ENCODE measurements at regions not wholly inside any gene's neighbourhood (a gene's known extent, or its start where the extent isn't known, plus 50 kb on each side); places are given as distances from the start of the nearest gene placed in this dataset.

DNA sequence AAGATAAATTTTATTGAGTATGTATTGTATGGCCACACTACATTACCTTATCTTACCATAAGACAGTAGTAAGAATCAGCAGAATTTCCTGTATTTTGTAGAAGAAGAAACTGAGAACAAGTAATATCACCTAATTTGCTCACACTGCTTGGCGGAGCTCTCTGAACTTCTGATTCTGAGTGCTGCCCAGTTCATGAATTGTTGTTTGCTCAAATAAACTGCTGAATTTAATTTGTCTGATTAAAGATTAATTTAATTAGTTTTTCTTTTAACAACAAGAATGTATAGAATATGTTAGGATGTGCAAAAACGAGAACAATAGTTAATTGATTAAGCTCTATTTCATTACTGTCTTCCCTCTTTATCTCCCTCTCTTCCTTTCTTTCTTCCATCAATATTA, 100.1 kb upstream of the ERBB4 start:
- no peak overlapping the region for H3K4me3 ChIP-seq (ENCODE audit: low read length)
- no peak overlapping the region for H2AFZ ChIP-seq (ENCODE audit: low read depth, low read length)
- H3K27me3 ChIP-seq (ENCODE audit: insufficient read depth, low read length): no peaks in the 10 kb centered on the region
- H3K36me3 ChIP-seq (ENCODE audit: insufficient read depth, low read length): no peaks in the 10 kb centered on the region
- H3K4me1 ChIP-seq (ENCODE audit: insufficient read depth, low read length): peaks cover 11% of the 10 kb centered on the region
- H3K9me3 ChIP-seq (ENCODE audit: low read length): no peaks in the 10 kb centered on the region

DNA sequence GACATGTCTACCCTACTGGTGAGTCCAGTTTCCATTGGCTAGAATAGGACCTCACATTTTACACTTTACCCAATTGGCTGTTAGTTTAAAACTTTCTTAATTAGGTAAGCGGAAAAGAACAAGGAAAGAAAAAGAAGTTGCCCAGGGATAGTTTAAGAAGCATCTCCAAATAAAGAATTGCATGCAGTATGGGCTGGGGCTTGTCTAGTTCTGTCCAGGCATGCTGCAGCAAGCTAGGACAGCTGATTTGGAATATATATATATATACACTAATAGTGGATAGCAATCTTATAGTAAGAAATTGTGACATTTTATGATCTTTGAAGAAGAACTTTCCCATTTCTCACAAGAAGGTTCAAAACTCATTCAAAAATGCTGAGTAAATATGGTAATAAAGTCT, 90.0 kb upstream of the ERBB4 start:
- no peaks in the 10 kb centered on the region for H3K4me1 ChIP-seq (ENCODE audit: insufficient read depth, low read length)
- no peaks in the 10 kb centered on the region for H3K9me3 ChIP-seq (ENCODE audit: low read length)
- no peak overlapping the region for H3K4me3 ChIP-seq (ENCODE audit: low read length)
- no peaks in the 10 kb centered on the region for H3K27me3 ChIP-seq (ENCODE audit: insufficient read depth, low read length)
- H2AFZ ChIP-seq (ENCODE audit: low read depth, low read length): no peak overlapping the region
- no peaks in the 10 kb centered on the region for H3K36me3 ChIP-seq (ENCODE audit: insufficient read depth, low read length)

DNA sequence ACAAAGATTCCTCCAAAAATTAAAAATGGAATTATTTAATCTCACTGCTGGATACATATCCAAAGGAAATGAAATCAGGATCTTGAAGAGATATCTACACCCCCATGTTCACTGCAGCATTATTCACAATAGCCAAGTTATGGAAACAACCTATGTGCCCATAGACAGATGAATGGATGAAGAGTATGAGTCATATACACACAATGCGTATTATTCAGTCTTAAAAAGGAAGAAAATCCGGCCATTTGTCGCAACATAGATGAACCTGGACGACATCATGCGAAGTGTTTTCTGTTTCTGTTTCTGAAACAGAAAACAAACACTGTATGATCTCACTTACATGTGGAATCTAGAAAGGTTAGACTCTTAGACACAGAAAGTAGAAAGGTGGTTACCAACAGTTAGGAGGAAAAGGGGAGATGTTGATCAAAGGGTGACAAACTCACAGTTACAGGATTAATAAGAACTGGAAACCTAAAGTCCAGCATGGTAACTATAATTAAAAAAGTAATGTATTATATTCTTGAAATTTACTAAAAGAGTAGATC, 87.8 kb upstream of the ERBB4 start:
- Histone ChIP-seq H3K4me3 (ENCODE audit: low read length) (no peak overlapping the region), H2AFZ (ENCODE audit: low read depth, low read length) (no peak overlapping the region), H3K9me3 (ENCODE audit: low read length) (no peaks in the 10 kb centered on the region), H3K27me3 (ENCODE audit: insufficient read depth, low read length) (no peaks in the 10 kb centered on the region), H3K36me3 (ENCODE audit: insufficient read depth, low read length) (no peaks in the 10 kb centered on the region), H3K4me1 (ENCODE audit: insufficient read depth, low read length) (no peaks in the 10 kb centered on the region)

DNA sequence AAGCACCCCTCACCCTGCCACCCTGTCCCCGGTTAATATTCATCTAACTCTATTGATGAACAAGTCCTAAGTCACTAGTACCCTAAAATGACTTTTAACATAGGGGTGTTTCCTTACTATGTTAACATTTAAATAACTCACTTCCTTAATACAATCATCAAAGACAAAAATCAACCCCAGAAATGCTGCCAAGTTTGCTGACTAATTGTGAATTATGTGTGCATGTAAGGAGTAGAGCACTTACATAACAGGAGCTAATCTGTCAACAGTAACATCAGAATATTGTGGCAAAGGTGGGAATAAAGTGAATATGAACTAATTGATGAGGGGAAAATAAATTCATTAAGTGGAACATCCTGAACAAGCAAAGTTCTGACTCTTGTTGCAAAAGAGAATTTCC, 81.4 kb upstream of the ERBB4 start:
- Histone ChIP-seq H3K4me1 (ENCODE audit: insufficient read depth, low read length) (no peaks in the 10 kb centered on the region), H3K4me3 (ENCODE audit: low read length) (no peak overlapping the region), H3K36me3 (ENCODE audit: insufficient read depth, low read length) (no peaks in the 10 kb centered on the region), H3K9me3 (ENCODE audit: low read length) (no peaks in the 10 kb centered on the region), H2AFZ (ENCODE audit: low read depth, low read length) (no peak overlapping the region), H3K27me3 (ENCODE audit: insufficient read depth, low read length) (no peaks in the 10 kb centered on the region)

DNA sequence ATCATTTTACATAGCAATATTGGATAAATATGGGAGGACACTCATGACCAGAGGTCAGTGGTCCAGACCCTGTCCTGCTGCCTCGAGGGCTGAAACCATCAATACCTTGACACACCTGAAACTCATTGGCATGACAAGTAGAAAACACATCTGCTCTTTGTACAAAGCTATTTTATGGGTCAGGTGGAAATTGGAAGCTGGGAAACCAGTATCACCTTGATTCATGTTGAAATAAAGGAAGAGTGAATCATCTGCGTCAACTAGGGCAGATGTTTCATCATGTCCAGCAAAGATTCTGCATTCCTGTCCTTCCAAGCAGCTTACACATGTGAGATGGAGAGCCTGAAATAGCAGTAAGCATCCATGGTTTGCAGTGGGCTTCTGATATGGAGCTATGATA, 80.0 kb upstream of the ERBB4 start:
- no peaks in the 10 kb centered on the region for H3K27me3 ChIP-seq (ENCODE audit: insufficient read depth, low read length)
- no peaks in the 10 kb centered on the region for H3K4me1 ChIP-seq (ENCODE audit: insufficient read depth, low read length)
- no peak overlapping the region for H3K4me3 ChIP-seq (ENCODE audit: low read length)
- no peaks in the 10 kb centered on the region for H3K9me3 ChIP-seq (ENCODE audit: low read length)
- no peaks in the 10 kb centered on the region for H3K36me3 ChIP-seq (ENCODE audit: insufficient read depth, low read length)
- no peak overlapping the region for H2AFZ ChIP-seq (ENCODE audit: low read depth, low read length)

DNA sequence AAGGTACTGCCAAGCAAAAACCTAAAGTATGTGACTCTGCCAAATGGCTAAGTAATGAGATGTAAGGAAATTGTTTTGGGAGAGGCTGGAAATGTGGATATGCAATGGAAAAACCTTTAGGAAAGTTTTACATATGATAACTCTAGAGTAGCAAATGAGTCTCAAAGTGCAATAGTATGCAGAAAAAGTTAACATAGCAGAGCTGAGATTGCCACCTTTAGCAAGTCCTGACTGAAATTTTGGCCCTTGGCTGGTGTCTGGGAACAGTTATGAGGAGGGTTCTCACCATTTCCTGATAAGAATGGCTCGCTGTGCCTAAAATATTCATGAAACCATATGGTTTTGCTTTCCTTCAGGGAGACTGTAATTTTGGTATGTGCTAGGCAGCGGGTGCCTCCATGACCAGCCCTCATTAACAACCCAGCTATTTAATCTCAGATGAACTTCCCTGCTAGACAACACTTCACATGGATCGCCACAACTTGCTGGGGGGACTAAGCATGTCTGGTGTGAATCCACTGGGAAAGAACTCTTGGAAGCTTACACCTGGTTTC, 72.3 kb upstream of the ERBB4 start:
- H3K4me3 ChIP-seq (ENCODE audit: low read length): no peak overlapping the region
- no peaks in the 10 kb centered on the region for H3K27me3 ChIP-seq (ENCODE audit: insufficient read depth, low read length)
- no peaks in the 10 kb centered on the region for H3K4me1 ChIP-seq (ENCODE audit: insufficient read depth, low read length)
- no peaks in the 10 kb centered on the region for H3K9me3 ChIP-seq (ENCODE audit: low read length)
- H2AFZ ChIP-seq (ENCODE audit: low read depth, low read length): no peak overlapping the region
- H3K36me3 ChIP-seq (ENCODE audit: insufficient read depth, low read length): no peaks in the 10 kb centered on the region

DNA sequence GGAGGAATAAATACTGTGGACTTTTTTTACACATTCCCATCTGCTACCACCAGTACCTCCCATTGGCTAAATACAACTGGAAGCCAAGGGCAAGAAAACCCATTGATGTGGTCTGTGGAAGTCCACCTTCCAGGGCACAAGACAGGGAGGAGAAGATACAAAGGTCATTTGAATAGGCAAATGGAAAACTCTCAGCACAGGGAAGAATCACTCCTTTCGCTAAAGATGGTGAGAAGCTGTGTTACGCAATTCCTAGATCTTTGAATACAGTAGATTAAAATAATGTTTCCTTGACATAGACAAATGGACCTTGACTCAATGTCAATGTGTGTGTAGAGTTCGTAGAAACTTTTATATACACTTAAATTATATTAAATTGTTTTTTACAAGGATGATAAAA, 70.9 kb upstream of the ERBB4 start:
- H3K4me1 ChIP-seq (ENCODE audit: insufficient read depth, low read length): no peaks in the 10 kb centered on the region
- H3K4me3 ChIP-seq (ENCODE audit: low read length): no peak overlapping the region
- no peaks in the 10 kb centered on the region for H3K27me3 ChIP-seq (ENCODE audit: insufficient read depth, low read length)
- H3K36me3 ChIP-seq (ENCODE audit: insufficient read depth, low read length): no peaks in the 10 kb centered on the region
- H3K9me3 ChIP-seq (ENCODE audit: low read length): no peaks in the 10 kb centered on the region
- H2AFZ ChIP-seq (ENCODE audit: low read depth, low read length): no peak overlapping the region

DNA sequence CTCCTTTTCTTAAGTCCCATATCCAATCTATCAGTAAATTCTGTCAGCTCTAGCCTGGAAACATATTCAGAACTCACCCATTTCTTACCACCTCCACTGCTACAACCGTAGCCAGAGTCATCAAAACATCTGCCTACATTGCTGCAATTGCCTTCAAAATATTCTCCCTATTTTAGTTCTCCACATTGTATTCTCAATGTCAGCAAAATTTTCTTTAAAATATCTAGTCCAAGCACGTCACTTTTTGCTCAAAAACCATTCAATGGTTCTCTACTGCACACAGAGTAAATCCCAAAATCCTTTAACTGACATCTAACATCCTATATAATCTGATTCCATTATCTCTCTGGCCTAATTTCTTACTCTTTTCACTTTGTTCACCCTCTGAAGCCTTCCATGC, 68.5 kb upstream of the ERBB4 start:
- no peaks in the 10 kb centered on the region for H3K36me3 ChIP-seq (ENCODE audit: insufficient read depth, low read length)
- no peak overlapping the region for H3K4me3 ChIP-seq (ENCODE audit: low read length)
- H3K27me3 ChIP-seq (ENCODE audit: insufficient read depth, low read length): no peaks in the 10 kb centered on the region
- no peaks in the 10 kb centered on the region for H3K4me1 ChIP-seq (ENCODE audit: insufficient read depth, low read length)
- H3K9me3 ChIP-seq (ENCODE audit: low read length): no peaks in the 10 kb centered on the region
- no peak overlapping the region for H2AFZ ChIP-seq (ENCODE audit: low read depth, low read length)

DNA sequence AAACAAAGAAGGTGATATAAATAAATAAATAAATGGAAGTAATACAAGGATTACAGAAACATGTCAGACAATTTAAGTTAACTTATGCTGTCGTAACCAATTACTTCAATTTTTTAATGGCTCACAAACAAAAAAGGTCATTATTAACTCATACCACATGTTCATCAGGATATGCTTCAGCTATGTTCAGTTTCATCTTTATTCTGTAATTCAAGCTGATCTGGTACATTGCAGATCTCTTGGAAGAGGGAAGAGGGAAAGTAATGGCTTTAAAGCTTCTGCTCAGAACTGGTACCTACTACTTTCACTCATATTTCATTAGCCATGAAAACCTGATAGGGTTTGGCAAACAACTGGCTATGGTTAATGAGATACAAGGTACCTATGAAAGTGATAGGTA, 67.6 kb upstream of the ERBB4 start:
- Histone ChIP-seq H2AFZ (ENCODE audit: low read depth, low read length) (no peak overlapping the region), H3K36me3 (ENCODE audit: insufficient read depth, low read length) (no peaks in the 10 kb centered on the region), H3K27me3 (ENCODE audit: insufficient read depth, low read length) (no peaks in the 10 kb centered on the region), H3K9me3 (ENCODE audit: low read length) (no peaks in the 10 kb centered on the region), H3K4me1 (ENCODE audit: insufficient read depth, low read length) (no peaks in the 10 kb centered on the region), H3K4me3 (ENCODE audit: low read length) (no peak overlapping the region)

DNA sequence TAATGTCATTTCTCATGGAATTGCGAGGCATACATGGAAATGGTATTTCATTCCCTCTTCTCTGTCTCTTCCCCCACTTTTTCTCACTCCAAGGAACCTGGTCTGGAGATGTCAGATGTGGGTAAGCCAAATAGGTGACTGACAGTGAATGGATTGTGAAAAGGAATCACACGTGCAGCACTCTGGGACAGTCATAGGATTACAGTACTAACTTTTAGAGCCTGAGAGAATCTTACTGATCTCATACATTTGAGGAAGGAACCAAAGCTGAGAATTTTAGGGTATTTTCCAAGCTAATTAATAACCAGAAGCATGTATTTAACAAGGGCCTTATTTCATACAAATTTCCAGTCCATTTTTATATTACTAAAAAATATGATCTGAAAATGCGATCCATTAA, 58.1 kb upstream of the ERBB4 start:
- peak overlapping the region; percentile 3 for H3K4me3 ChIP-seq (ENCODE audit: low read length)
- no peaks in the 10 kb centered on the region for H3K9me3 ChIP-seq (ENCODE audit: low read length)
- H2AFZ ChIP-seq (ENCODE audit: low read depth, low read length): peak overlapping the region; percentile 28
- peaks cover 19% of the 10 kb centered on the region for H3K4me1 ChIP-seq (ENCODE audit: insufficient read depth, low read length)
- no peaks in the 10 kb centered on the region for H3K27me3 ChIP-seq (ENCODE audit: insufficient read depth, low read length)
- H3K36me3 ChIP-seq (ENCODE audit: insufficient read depth, low read length): no peaks in the 10 kb centered on the region

DNA sequence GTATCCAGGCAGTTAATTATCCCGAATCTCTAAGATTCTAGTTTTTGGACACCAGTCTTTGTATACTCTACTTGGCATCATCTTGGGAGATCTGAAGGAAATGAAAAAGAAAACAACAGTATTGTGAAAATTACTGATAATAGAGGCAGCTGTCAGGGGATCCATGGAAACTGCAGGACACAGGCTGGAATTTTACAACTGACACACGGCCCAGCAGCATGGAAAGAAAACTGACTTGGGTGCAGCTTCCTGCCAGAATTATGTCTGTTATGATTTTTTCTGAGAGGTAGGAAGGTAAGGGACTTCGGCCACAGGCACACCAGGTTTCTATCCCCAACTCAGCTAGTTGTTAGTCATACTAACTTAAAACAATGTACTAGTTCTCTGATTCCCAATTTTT, 57.7 kb upstream of the ERBB4 start:
- peak overlapping the region; percentile 28 for H2AFZ ChIP-seq (ENCODE audit: low read depth, low read length)
- peaks cover 19% of the 10 kb centered on the region for H3K4me1 ChIP-seq (ENCODE audit: insufficient read depth, low read length)
- no peaks in the 10 kb centered on the region for H3K36me3 ChIP-seq (ENCODE audit: insufficient read depth, low read length)
- peak overlapping the region; percentile 3 for H3K4me3 ChIP-seq (ENCODE audit: low read length)
- H3K27me3 ChIP-seq (ENCODE audit: insufficient read depth, low read length): no peaks in the 10 kb centered on the region
- no peaks in the 10 kb centered on the region for H3K9me3 ChIP-seq (ENCODE audit: low read length)

DNA sequence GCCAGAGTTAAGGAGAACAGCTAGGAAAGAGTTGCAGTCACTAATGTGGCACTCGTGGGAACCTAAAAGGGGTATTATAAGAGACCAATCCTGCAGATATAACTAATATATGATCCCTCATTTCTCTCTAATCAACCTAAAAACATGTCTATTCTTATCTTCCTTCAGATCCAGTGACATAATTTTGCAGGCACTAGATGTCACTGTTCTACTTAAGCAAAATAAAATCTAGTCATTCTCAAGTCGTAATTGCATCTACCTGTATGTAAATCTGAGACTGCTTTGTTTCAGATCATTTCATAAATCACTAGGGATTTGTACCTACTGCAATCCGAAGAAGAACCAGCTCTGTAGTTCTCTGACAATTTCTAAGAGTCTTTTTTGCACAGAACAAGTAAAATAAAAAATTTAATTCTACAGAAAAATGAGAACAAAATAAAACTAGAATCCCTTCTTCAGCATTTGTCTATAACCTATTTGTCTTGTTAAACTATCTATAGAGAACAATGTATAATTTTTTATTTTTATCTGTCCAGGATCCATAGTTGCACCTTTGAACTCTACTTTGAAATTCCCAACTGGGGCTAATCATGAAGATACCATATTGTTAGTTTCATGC, 56.5 kb upstream of the ERBB4 start:
- Histone ChIP-seq H3K36me3 (ENCODE audit: insufficient read depth, low read length) (no peaks in the 10 kb centered on the region), H3K4me1 (ENCODE audit: insufficient read depth, low read length) (peaks cover 19% of the 10 kb centered on the region), H3K9me3 (ENCODE audit: low read length) (no peaks in the 10 kb centered on the region), H3K27me3 (ENCODE audit: insufficient read depth, low read length) (no peaks in the 10 kb centered on the region), H3K4me3 (ENCODE audit: low read length) (no peak overlapping the region), H2AFZ (ENCODE audit: low read depth, low read length) (no peak overlapping the region)

DNA sequence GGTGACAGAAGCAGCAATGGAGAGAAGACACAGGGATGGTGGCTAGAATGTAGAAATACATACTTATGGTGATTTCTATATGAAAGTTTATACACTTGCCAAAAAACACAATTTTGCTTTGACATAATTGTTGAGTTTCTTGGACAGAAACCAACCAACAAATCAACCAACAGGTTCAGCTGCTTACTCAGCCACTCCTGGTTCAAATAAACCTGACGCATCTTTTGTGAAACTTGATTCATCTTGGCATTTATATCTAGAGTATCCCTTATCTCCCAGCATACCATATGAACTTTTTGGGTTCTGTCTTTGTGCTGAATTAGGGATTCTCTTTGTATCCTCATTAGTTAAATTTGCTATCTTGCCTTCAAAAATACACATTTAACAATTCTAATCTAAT, 54.1 kb upstream of the ERBB4 start:
- no peaks in the 10 kb centered on the region for H3K27me3 ChIP-seq (ENCODE audit: insufficient read depth, low read length)
- no peaks in the 10 kb centered on the region for H3K36me3 ChIP-seq (ENCODE audit: insufficient read depth, low read length)
- peaks cover 19% of the 10 kb centered on the region for H3K4me1 ChIP-seq (ENCODE audit: insufficient read depth, low read length)
- no peak overlapping the region for H2AFZ ChIP-seq (ENCODE audit: low read depth, low read length)
- H3K4me3 ChIP-seq (ENCODE audit: low read length): no peak overlapping the region
- no peaks in the 10 kb centered on the region for H3K9me3 ChIP-seq (ENCODE audit: low read length)

All from neuron (in vitro differentiated cells).